ENCODE measurements at regions not wholly inside any gene's neighbourhood (a gene's known extent, or its start where the extent isn't known, plus 50 kb on each side); places are given as distances from the start of the nearest gene placed in this dataset.

- Histone ChIP-seq H3K27ac (no peak overlapping the region), H3K4me3 (no peak overlapping the region), H3K4me1 (no peaks in the 10 kb centered on the region), H3K27me3 (no peaks in the 10 kb centered on the region), H3K36me3 (no peaks in the 10 kb centered on the region), H3K9me3 (no peaks in the 10 kb centered on the region)
- WGBS, 2 donors = 78 to 93% methylated on average over 2 of the region's 2 CpGs
- no peak for DNase-seq
- TF ChIP-seq CTCF (IDR thresholded peaks at IDR 0.05) = no peak
- no peak for ATAC-seq
- no peak for FAIRE-seq
- intact Hi-C loops (cut with DNase I) = no loop called here
Observed at GRCh38 chr4:123579961-123580360, 183.4 kb downstream of the SPRY1 start.

- no peak for DNase-seq
- Histone ChIP-seq H3K27me3 (no peaks in the 10 kb centered on the region), H3K4me1 (no peaks in the 10 kb centered on the region), H3K4me3 (no peak overlapping the region), H3K36me3 (no peaks in the 10 kb centered on the region), H3K9me3 (no peaks in the 10 kb centered on the region), H3K27ac (no peak overlapping the region)
- no peak for TF ChIP-seq CTCF (IDR thresholded peaks at IDR 0.05)
- intact Hi-C loops (cut with DNase I) = no loop called here
- FAIRE-seq = no peak
- WGBS, 2 donors = 93 to 98% methylated on average over 8 of the region's 8 CpGs
- ATAC-seq = no peak
Observed at GRCh38 chr4:123580981-123581664, 184.5 kb downstream of the SPRY1 start.

GRCh38 chr4:123581802-123582201, 185.2 kb downstream of the SPRY1 start:
- intact Hi-C loops (cut with DNase I) = no loop called here
- 93 to 98% methylated on average over 3 of the region's 3 CpGs for WGBS, 2 donors
- H3K9me3 ChIP-seq = no peaks in the 10 kb centered on the region
- no peak for TF ChIP-seq CTCF (IDR thresholded peaks at IDR 0.05)
- no peak for ATAC-seq
- no peak for DNase-seq
- H3K36me3 ChIP-seq = no peaks in the 10 kb centered on the region
- H3K27me3 ChIP-seq = no peaks in the 10 kb centered on the region
- no peak for FAIRE-seq
- H3K4me1 ChIP-seq = no peaks in the 10 kb centered on the region
- no peak overlapping the region for H3K4me3 ChIP-seq
- H3K27ac ChIP-seq = no peak overlapping the region

GRCh38 chr4:123583043-123583442, 186.4 kb downstream of the SPRY1 start:
- H3K36me3 ChIP-seq = no peaks in the 10 kb centered on the region
- no peak for TF ChIP-seq CTCF (IDR thresholded peaks at IDR 0.05)
- WGBS, 2 donors = 69 to 83% methylated on average over 2 of the region's 2 CpGs
- intact Hi-C loops (cut with DNase I) = no loop called here
- no peaks in the 10 kb centered on the region for H3K9me3 ChIP-seq
- no peaks in the 10 kb centered on the region for H3K27me3 ChIP-seq
- ATAC-seq = no peak
- H3K4me1 ChIP-seq = peaks cover 0 to 4% (median 0%) of the 10 kb centered on the region in 3 donors
- no peak for FAIRE-seq
- DNase-seq = no peak
- H3K27ac ChIP-seq = no peak overlapping the region
- no peak overlapping the region for H3K4me3 ChIP-seq

- 81 to 88% methylated on average over 2 of the region's 2 CpGs for WGBS, 2 donors
Observed at GRCh38 chr4:123585111-123585510, 188.5 kb downstream of the SPRY1 start.

More at GRCh38 chr4:123585111-123585510, 188.5 kb downstream of the SPRY1 start:
- FAIRE-seq (no peak), DNase-seq (no peak), ATAC-seq (no peak)
- Histone ChIP-seq H3K9me3 (no peaks in the 10 kb centered on the region), H3K27ac (no peak overlapping the region), H3K36me3 (no peaks in the 10 kb centered on the region), H3K4me3 (no peak overlapping the region), H3K4me1 (peaks cover 0 to 8% (median 0%) of the 10 kb centered on the region in 3 donors), H3K27me3 (no peaks in the 10 kb centered on the region)
- no peak for TF ChIP-seq CTCF (IDR thresholded peaks at IDR 0.05)
- intact Hi-C loops (cut with DNase I) = no loop called here

Measured in pancreas (tissue), 10 donors.